ENCODE measurements at regions not wholly inside any gene's neighbourhood (a gene's known extent, or its start where the extent isn't known, plus 50 kb on each side); places are given as distances from the start of the nearest gene placed in this dataset.

DNA sequence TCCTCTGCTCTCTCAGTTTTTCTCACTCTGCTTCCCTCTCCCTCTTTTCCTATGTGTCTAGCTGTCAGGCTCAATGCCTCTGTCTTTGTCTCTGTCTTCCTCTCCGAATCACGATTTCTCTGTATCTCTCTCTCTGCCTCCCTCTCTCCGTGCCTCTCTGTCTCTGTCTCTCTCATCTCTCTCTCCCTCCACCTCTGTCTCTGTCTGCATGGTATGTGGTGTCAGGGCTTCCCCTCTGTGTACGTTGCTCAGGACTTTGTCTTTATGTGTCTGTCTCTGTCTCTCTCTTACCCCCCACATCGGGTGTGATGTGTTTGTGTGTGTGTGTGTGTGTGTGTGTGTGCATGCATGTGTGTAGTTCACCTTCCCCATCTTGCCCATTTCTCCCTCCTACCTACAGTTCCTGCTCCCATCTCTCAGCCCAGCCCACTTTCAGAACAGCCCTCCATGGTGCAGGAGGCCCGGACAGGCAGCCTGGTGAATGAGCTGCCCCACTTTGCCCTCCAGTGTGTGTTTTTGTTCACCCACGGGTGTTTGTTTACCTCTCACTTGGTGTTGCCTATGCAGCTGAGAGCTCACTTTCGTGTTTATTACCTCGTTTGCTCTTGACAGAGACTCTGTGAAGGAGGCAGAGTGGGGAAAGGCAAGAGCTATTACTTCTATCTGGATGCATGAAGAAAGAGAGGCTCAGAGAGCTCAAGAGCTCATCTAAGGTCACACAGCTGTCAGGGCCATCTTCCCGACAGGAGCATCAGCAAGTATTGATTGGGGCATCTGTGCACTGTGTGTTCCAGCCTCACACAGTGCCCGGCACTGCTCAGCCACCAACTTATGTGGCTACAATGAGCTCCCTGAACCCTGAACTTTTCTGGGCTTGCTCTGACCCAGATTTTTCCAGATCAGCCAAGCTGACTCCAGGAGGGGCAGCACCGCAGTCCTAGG is 163.5 kb upstream of the ZMIZ1 start:
- DNase-seq (ENCODE audit: low read depth) = no peak

DNA sequence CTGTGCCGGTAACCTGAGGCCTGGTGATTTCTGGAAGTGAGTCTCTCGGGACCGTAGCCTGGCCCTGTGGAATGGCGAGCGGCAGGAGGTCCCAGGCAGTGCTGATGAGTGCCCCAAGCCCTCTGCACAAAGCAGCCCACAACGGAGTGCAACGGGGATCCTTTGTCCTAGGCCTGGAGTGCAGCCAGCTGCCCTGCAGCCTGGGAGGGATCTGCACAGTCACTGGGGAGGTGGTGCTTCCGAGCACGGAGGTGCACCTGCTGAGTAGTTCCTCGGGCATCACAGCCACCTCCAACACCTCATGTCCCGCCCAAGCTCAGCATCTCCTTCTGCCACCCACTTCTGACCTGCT is 162.8 kb upstream of the ZMIZ1 start:
- DNase-seq (ENCODE audit: low read depth) = no peak

DNA sequence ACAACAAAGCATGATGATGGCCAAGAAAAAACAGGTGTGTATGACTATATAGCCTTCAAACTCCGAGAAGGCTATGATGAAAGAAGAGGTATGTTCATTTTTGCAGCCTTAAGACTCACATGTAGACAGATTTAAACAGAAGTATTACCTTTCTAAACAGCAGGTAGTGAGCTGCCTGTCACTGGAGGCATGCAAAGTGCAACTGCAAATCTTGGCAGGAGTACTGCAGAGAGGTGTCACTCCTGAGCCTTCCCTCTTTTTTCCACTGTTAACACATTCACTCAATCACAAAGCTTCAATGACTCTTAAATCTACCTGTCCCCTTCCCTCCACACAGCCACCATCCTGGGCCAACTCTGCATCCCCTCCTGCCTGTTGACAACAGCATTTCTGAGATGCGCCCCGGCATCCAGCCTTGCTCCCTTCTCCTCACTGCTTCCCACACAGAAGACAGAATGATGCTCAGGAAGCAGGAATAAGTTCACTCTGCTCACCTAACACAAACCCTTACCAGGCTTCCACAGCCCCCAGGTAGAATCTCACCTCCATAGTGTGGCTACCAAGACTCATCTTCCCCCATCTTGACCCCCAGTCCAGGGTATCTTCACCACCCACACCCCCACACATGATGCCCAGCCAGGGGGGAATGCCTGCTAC is 161.9 kb upstream of the ZMIZ1 start:
- no peak for DNase-seq (ENCODE audit: low read depth)

DNA sequence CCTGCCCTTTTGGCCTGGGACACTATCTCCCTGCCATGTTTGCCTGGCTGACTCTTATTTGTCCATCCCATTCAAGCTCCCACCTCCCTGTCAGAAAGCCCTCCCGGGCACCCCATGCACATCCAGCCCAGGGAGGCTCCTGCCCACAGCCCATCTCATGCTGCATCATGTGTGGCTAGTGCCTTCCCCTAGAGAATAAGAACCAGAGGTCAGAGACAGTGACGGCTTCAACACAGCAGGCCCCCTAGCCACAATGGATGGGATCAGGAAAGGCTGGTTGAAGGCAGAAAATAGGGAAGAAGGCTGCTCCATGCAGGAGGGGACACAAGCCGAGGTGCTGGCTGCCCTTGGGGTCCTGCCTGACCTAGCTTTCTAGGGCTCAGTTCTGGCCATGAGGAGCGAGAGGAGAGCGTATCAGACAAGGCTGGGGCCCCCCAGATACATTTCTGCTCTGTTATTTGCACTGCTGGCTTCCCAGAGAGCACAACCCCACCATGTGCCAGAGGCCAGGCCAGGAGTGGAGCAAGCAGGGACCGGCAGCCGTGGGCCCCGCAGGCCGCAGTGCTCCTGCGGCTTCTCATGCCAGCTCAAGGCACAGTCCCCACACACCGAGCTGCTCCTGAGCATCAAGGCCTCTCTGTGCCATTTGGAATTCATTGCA is 161.1 kb upstream of the ZMIZ1 start:
- DNase-seq (ENCODE audit: low read depth) = no peak

DNA sequence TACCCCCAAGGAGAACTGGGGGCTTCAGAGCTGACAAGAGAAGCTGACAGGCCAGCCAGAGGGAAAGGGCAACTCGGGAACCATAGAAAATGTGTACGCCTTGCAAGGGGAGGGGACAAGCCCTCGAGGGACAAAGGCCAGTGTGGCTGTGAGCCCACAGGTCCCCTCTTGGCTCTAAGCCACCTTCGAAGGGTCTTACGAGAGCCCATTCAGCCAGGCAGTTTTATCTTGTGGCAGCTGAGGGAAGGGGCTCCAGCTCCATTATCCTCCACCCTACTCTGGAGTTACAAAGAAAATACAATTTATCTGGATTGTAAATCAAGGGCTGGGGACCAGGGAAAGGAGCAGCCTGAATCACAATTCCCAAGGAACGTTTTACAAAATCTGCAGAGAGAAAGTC is 159.5 kb upstream of the ZMIZ1 start:
- DNase-seq (ENCODE audit: low read depth) = no peak

DNA sequence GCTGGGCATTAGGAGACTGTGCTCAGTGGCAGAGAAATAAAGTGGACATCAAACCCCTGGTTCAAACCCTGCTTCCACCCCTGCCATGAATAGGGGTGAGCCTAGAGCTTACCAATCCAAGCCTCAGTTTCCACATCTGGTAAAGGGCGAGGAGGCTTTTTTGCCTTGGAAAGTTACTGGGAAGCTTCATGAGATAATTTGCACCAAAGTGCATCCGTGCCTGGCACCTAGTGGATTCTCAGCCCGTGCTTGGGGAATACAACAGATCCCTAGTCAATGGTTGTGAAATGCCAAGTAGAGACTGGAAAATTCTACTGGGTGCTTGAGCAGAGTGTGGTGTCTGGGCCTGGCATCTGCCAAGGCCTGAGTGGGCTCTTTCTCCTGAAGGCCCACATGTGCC is 158.7 kb upstream of the ZMIZ1 start:
- DNase-seq (ENCODE audit: low read depth) = no peak

DNA sequence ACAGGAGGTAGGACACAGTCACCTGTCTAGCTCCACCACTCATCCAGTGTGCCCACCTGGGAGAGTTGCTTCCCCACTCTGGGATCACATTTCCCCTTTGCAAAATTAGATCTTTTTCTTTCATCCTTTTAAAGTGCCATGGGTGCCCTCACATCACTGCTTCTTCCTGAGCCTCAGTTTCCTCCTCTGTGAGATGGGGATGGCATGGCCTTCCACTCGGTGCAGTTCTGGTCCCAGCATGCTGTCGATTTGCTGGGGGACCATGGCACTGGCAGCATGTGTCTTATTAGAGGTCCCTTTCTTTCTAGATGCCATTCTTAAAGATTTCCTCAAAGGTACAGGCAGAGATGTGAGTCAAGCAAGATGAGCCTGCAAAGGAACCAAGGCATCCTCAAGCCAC is 158.3 kb upstream of the ZMIZ1 start:
- DNase-seq (ENCODE audit: low read depth) = no peak

DNA sequence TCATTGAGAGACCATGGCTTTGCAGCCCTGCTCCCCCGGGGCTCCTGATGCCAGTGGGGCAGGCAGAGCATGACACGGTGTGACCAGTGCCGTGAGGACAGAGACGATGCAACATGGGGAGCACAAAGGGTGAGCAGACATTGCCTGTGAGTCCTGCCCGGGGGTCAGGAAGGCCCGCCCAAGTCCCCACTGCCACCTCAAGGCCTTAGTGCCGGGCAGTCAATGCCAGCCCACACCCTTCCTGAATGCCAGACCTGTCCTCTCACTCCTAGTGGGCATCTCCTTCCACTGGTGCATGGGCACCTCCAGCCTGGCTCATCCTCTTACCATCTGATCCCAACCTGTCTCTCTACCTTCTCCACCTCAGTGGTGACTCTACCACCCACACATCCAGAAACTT is 157.9 kb upstream of the ZMIZ1 start:
- no peak for DNase-seq (ENCODE audit: low read depth)

DNA sequence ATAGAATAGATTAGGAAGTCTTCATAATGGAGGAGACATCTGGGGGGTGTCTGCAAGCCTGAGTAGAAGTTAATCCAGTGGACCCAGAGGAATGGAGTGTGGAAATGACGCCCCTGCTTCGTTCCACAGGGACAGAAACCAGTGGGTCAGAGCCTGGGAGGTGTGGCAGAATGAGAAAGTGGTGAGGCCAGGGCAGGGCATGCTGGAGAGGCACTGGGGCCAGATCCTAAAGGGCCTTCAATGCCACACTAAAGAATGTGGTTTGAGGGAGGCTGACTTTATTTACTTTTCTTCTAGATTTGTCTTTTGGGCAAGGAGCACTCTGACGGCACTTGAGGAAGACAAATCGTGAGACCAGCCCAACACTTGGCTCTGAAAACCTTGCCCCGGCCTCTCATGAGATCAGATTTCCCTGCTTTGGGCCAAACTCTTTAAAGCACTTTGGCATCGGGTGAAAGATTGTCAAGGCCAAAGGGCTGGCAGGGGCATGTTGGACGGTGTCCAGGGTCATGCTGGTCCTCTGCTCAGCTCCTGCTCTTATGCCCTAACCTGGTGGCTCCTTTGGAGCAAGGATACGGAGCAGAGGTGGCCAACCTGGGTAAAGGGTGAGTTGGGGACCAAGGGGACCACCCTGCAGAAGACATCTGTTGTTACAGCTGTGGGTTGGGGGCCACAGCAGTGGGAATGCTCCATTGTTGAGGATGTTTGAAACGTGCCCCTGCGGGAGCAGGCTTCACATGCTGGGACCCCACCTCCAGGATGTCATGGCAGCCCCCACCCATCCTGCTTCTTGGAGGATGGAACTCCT is 157.0 kb upstream of the ZMIZ1 start:
- no peak for DNase-seq (ENCODE audit: low read depth)

DNA sequence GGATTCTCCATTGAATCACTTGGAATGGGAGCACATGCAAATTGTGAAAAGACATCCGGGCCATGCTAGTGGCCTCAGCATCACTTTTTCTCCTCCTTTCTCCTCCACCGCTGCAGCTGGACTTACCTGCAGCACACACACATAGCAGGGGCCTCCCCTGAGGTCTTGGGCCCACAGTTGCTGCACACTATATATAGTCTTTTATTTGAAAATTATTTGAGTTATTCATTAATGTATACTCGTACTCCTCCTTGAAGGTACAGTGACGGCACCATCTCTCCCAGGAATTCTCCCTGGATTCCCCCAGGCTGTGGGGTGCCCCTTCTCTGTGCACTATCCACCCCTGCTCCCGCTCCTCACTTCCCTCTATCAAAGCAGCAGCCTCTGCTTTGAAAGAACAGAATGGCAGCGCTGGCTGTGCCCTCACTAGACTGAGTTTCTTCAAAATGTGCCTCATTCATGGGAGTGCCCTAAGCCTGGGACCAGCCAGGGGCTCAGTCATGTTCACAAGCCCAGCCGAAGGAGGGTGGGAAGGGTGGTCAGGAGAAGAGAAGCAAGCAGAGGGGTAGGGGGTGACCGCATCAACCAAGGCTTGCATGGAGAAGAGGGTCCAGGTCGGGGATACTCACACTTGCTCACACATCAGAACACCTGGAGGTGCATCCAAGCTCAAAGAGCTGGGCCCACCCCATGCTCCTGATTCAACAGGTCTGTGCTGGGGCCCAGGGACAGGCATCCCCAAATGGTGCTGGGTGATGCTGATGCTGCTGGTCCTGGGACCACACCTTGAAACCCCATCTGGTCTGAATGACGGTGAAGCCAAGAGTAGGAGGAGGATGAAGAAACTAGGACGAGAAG is 156.2 kb upstream of the ZMIZ1 start:
- DNase-seq (ENCODE audit: low read depth) = no peak

DNA sequence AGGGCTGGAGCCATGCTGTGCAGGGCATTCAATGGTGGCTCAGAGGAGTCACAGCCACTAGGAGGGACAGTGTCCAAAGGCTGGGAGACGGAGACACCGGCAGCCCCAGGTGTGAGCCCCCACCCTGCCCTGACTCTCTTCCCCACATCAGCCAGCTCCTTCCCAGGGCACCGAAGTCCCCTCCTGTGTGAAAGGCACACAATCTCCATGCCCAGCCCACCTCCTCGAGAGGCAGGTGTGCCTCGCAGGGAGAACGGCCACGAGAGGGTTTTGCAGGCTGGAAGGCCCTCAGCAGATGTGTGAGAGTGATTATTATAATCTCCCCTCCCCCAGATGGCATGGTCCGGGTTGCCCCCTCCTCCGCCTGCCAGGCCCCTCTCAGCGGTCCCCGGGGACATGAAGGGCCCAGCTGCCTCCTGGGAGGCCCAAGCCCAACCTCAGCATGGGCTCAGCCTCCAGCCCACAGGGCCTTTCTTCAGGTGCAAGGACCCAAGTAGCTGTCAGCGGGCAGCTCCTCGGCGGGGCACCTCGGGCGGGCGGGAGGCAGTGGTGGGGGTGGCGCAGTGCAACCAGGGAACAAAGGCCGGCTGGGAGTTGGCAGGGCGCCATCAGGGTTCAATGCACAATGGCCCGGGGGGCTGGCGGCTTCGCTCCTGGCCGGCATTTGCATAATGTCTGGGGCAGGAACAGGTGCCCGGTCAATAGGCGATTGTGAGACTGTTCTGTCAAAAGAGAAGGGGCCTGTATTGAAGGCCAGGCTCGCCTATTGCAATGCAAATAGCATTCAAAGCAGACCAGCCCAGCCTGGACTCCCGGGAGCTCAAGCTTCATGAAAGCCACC is 155.3 kb upstream of the ZMIZ1 start:
- no peak for DNase-seq (ENCODE audit: low read depth)

DNA sequence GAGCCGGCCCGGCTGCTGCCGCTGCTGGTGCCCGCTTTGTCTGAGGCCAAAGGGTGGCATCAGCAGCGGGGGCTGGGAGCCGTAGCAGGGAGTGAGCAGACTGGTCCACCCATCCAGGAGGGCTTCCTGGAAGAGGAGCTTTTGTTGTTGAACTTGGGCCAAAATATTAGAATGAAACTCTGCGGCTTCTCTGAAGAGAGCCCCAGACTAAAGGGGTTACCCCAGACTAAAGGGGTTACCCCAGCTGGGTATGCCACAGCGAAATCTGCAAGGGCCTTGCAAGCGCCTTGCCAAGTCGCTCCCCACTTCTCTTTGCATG is 154.7 kb upstream of the ZMIZ1 start:
- no peak for DNase-seq (ENCODE audit: low read depth)

DNA sequence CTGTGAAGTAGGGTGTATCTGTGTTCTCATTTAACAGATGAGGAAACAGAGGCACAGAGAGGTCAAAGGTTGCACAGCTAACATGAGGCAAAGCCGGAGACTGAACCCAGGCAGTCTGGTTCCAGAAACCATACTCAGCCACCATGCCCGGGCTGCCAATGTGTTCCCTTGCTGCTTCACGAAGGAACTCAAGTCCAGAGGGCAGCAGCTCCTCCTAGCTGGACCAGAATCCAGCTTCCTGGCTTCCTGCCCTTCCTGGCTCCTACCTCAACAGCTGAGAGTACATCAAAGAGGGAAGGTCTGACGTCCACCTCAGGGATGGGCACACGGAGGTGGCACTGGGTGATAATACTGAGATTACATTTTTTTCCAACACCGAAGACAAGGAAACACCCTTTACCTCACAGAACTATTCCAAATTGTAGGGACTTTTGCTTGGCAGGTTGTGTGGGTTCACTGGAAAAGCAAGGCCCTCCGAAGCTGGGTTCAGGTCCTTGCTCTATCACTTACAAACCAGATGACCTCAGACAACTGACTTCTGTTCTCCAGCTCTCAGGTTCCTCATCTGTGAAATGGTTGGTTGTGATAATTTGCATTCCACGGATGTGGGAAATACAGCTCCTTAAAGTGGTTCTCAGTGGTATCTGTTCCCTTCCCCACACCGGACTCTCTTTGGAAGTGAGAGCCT is 154.1 kb upstream of the ZMIZ1 start:
- DNase-seq (ENCODE audit: low read depth) = no peak

DNA sequence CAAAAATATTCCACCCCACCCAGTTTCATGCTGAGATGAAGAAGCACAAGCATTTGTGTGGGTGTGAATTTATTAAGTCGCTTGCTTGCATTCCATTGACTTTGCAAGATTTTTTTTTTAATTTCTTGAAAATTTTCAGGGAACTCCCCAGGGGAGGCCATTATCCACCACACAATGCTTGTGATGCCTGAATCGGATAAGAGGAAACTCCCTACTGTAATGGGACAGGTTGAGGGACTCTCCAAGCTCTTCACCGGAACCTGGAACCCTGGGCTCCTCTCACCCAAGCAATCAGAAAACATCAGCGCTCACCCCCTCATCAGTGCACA is 153.6 kb upstream of the ZMIZ1 start:
- DNase-seq (ENCODE audit: low read depth) = no peak

DNA sequence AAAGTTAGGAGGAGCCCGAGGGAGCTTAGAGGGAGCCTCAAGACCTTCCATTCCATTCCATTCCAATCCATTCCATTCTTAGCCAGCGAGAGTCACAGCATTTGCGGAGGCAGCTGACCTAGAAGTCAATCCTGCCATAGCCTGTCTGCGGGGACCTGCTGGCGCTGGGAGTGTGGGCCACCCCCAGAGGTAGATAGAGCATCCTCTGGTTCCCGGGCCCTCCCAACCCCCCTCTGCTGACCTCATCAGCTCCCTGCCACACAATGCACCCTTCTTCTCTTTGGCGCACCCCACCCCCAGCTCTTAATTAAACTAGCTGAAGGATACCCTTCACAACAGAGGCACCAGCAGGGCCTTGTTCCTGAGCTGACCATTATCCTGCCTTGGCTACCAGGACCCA is 152.5 kb upstream of the ZMIZ1 start:
- no peak for DNase-seq (ENCODE audit: low read depth)

DNA sequence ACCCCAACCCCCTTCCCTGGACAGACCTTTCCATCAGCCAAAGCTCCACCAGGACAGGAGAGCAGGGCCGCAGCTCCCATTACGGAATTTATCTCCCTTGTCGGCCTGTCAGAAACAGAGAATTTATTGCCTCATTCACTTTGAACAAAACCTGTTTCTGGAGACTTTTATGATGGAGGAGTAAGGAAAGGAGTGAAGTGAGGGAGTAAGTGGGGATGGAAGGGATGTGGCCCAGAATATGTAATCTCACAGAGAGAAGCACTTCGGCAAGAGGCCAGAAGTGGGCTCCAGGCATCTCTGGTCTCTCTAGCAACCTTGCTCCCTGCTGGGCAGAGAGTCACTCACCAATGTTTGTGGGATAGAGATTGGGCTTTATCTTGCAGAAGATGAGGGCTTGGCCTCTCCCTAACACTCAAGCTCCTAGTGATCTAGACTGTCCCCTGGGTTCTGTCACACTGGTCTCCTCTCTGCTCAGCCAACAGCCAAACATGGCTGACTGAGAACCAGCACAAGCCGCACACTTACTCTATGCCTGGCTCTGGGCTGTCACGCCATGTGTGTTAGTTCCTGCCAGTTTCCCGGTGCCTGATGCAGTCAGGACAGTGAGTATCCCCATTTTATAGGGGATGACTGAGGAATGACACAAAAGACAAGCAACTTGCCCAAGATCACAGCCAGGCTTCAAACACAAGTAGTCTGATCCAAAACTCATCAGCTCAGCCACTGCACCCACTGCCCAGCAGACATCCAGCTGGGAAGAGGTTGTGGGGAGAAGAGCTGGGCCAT is 149.4 kb upstream of the ZMIZ1 start:
- DNase-seq (ENCODE audit: low read depth) = no peak

DNA sequence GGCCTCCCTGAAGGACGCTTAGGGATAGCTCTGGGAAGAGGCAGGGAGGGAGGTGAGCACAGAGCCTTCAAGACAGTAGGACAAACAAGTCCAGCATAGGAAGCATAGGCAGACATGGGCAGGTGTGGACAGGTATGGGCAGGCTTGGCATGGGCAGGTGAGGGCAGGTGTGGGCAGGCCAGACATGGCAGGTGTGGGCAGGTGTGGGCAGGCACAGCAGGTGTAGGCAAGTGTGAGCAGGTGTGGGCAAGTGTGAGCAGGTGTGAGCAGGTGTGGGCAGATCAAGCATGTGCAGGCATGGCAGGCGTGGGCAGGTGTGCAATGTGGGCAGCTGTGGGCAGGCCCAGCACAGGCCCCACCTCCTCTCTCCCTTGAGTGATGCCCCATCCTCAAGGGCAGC is 148.8 kb upstream of the ZMIZ1 start:
- DNase-seq (ENCODE audit: low read depth) = no peak

DNA sequence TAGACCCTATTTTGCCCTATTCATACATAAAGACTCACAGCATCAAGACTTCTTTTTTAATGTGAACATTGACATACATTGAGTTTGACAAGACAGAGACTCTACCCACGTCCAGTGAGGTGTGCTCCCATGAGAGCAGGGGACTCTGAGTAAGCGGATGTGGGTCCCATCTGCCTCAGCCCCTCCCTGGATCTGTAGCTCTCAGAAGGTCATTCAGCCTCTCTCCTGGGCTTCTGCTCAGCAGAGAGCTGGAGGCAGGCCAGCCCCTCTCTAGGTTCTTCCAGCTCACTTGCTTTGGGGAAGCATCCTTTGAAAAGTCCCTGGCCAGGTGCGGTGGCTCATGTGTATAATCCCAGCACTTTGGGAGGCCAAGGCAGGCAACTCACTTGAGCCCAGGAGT is 146.9 kb upstream of the ZMIZ1 start:
- DNase-seq (ENCODE audit: low read depth) = no peak

DNA sequence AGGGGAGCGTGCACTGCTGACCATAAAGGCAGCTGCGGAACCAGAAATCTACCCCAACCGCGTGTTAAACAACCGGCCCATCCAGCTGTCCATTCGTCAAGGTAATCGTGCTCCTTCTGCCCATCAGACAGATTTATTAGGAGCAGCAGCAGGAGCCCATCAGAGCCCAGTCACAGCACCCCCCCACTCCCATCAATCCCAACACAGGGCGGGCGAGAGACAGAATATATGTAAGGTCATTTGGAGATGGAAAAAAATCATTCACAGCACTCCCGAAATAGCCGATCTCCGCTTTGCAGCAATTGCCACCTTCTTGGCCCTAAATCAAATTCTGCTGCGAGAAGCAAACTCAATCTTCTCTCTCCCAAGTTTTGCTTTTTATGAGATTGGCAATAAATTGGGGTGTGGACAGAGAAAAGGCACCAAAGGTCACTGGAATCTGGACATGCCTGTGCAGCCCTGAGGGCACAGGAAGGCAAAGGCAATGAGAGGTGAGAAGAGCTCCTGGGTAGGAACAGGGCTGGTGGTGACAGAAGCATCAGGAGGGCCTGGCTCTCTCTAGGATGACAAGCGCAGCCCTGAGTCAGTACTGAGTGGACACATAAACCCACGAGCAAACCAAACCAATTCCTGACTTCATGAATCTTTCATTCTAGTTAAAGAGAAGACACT is 145.0 kb upstream of the ZMIZ1 start:
- no peak for DNase-seq (ENCODE audit: low read depth)

Data from fibroblast of gingiva (primary cell).